ENCODE measurements at regions not wholly inside any gene's neighbourhood (a gene's known extent, or its start where the extent isn't known, plus 50 kb on each side); places are given as distances from the start of the nearest gene placed in this dataset.

DNA sequence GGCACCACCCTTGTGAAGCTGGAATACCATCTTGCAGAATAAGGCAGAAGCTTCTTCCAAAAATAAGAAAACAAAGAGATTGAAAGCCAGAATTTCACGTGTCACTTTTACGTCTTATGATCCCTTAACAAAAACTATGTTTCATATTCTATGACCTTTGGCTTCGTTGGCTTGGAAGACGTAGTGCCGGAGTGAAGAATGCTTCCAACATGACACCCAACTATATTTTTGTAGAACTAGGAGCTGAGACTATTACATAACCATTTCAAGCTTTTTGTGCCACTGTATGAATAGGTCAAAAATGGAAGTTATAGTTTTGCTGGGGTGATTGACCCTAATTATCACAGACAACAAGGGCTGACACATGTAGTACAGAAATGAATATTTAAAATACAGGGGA is 996.2 kb downstream of the ADGRL3 start:
- H3K27me3 ChIP-seq (ENCODE audit: control insufficient read depth, insufficient read depth, low read length): no peaks in the 10 kb centered on the region
- H3K4me1 ChIP-seq (ENCODE audit: control insufficient read depth, insufficient read depth, low read length): no peaks in the 10 kb centered on the region
- intact Hi-C loops (cut with micrococcal nuclease; ENCODE audit: unreplicated experiment) (no loop called here), in situ Hi-C loops (cut with HindIII; ENCODE audit: low pct_unique_long_range_greater_than_20kb, low sequenced_read_pairs) (no loop called here)
- TF ChIP-seq SIN3A (IDR thresholded peaks at IDR 0.05; ENCODE audit: borderline replicate concordance, insufficient read depth, low read depth, low read length) (no peak), POLR2AphosphoS5 (IDR thresholded peaks at IDR 0.05; ENCODE audit: low read depth, low read length) (no peak), TCF7L2 (IDR thresholded peaks at IDR 0.05; ENCODE audit: low read depth, low read length) (no peak)
- TF ChIP-seq, protein P1, sequence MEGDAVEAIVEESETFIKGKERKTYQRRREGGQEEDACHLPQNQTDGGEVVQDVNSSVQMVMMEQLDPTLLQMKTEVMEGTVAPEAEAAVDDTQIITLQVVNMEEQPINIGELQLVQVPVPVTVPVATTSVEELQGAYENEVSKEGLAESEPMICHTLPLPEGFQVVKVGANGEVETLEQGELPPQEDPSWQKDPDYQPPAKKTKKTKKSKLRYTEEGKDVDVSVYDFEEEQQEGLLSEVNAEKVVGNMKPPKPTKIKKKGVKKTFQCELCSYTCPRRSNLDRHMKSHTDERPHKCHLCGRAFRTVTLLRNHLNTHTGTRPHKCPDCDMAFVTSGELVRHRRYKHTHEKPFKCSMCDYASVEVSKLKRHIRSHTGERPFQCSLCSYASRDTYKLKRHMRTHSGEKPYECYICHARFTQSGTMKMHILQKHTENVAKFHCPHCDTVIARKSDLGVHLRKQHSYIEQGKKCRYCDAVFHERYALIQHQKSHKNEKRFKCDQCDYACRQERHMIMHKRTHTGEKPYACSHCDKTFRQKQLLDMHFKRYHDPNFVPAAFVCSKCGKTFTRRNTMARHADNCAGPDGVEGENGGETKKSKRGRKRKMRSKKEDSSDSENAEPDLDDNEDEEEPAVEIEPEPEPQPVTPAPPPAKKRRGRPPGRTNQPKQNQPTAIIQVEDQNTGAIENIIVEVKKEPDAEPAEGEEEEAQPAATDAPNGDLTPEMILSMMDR (IDR thresholded peaks at IDR 0.05): no peak
- TF ChIP-seq, protein P2, sequence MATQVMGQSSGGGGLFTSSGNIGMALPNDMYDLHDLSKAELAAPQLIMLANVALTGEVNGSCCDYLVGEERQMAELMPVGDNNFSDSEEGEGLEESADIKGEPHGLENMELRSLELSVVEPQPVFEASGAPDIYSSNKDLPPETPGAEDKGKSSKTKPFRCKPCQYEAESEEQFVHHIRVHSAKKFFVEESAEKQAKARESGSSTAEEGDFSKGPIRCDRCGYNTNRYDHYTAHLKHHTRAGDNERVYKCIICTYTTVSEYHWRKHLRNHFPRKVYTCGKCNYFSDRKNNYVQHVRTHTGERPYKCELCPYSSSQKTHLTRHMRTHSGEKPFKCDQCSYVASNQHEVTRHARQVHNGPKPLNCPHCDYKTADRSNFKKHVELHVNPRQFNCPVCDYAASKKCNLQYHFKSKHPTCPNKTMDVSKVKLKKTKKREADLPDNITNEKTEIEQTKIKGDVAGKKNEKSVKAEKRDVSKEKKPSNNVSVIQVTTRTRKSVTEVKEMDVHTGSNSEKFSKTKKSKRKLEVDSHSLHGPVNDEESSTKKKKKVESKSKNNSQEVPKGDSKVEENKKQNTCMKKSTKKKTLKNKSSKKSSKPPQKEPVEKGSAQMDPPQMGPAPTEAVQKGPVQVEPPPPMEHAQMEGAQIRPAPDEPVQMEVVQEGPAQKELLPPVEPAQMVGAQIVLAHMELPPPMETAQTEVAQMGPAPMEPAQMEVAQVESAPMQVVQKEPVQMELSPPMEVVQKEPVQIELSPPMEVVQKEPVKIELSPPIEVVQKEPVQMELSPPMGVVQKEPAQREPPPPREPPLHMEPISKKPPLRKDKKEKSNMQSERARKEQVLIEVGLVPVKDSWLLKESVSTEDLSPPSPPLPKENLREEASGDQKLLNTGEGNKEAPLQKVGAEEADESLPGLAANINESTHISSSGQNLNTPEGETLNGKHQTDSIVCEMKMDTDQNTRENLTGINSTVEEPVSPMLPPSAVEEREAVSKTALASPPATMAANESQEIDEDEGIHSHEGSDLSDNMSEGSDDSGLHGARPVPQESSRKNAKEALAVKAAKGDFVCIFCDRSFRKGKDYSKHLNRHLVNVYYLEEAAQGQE (IDR thresholded peaks at IDR 0.05; ENCODE audit: insufficient read depth in 1 of 2, low read depth in 2 of 2, low read length in 1 of 2): no peak
- DNase-seq (ENCODE audit: low read depth, low spot score) (no peak), ATAC-seq (no peak)
- H3K36me3 ChIP-seq (ENCODE audit: control insufficient read depth, insufficient read depth, low read length): no peaks in the 10 kb centered on the region
- CTCF ChIA-PET: no interaction called here
- no peak overlapping the region for H3K4me3 ChIP-seq (ENCODE audit: low read depth in 2 of 2, low read length in 2 of 2)
- no peak overlapping the region for H3K27ac ChIP-seq (ENCODE audit: low read length)
- POLR2A ChIA-PET: no interaction called here
- no peaks in the 10 kb centered on the region for H3K9me3 ChIP-seq (ENCODE audit: control insufficient read depth, insufficient read depth, low read depth, low read length)
- no TSS peak for BruUV-seq (replicated peaks)

DNA sequence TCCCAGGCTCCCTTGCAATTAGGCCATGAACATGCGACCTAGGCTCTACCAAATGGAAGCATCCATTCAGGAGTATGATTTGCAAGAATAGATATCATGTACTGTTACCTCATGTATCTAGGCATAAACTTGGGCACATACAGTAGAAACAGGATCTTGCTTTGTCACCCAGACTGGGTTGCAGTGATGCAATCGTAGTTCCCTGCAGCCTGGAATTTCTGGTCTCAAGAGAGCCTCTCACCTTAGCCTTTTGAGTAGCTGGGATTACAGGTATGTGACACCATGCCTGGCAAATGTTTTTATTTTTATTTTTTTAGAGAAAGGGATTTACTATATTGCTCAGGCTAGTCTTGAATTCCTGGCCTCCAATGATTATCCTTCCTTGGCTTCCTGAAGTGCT is 994.2 kb downstream of the ADGRL3 start:
- POLR2A ChIA-PET: no interaction called here
- TF ChIP-seq POLR2AphosphoS5 (IDR thresholded peaks at IDR 0.05; ENCODE audit: low read depth, low read length) (no peak), SIN3A (IDR thresholded peaks at IDR 0.05; ENCODE audit: borderline replicate concordance, insufficient read depth, low read depth, low read length) (no peak), TCF7L2 (IDR thresholded peaks at IDR 0.05; ENCODE audit: low read depth, low read length) (no peak)
- TF ChIP-seq, protein P2 (IDR thresholded peaks at IDR 0.05; ENCODE audit: insufficient read depth in 1 of 2, low read depth in 2 of 2, low read length in 1 of 2): no peak
- TF ChIP-seq, protein P1 (IDR thresholded peaks at IDR 0.05): no peak
- ATAC-seq (no peak), DNase-seq (ENCODE audit: low read depth, low spot score) (no peak)
- Histone ChIP-seq H3K27me3 (ENCODE audit: control insufficient read depth, insufficient read depth, low read length) (no peaks in the 10 kb centered on the region), H3K9me3 (ENCODE audit: control insufficient read depth, insufficient read depth, low read depth, low read length) (no peaks in the 10 kb centered on the region), H3K27ac (ENCODE audit: low read length) (no peak overlapping the region), H3K4me1 (ENCODE audit: control insufficient read depth, insufficient read depth, low read length) (no peaks in the 10 kb centered on the region), H3K4me3 (ENCODE audit: low read depth in 2 of 2, low read length in 2 of 2) (no peak overlapping the region), H3K36me3 (ENCODE audit: control insufficient read depth, insufficient read depth, low read length) (no peaks in the 10 kb centered on the region)
- CTCF ChIA-PET: no interaction called here
- intact Hi-C loops (cut with micrococcal nuclease; ENCODE audit: unreplicated experiment): no loop called here
- BruUV-seq (replicated peaks): no TSS peak
- in situ Hi-C loops (cut with HindIII; ENCODE audit: low pct_unique_long_range_greater_than_20kb, low sequenced_read_pairs): no loop called here

All from Panc1 (cell line).